ENCODE measurements at regions not wholly inside any gene's neighbourhood (a gene's known extent, or its start where the extent isn't known, plus 50 kb on each side); places are given as distances from the start of the nearest gene placed in this dataset.

DNA sequence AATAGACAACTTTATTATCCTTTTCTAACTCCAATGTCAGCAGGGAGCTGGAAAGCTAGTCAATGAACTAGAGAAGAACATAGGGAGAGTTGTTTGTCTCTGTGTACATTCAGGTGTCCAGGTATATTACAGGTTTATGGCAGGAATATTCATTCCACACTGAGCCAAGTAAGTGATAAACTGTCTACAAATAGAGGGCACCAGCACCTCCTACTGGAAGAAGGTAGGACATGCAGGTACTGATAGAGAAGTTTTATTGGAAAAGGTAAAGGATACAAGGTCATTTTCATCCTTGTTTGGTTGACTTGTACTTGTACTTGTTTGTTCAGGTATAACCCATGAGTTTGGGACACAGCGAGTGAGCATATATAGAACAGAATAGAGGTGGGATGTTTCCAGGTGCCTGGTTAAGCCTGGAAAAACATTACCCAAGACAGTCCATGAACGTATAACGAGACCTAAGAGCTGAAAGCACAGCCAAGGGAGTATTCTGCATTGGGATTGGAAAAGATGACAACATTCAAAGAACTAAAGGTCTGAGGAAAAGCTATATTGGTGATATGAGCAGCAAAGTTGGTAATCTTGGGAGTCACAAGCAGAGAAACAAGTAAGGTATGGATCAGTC, 61.4 kb upstream of the PPP1R3C start:
- H3K36me3 ChIP-seq (ENCODE audit: control insufficient read depth in 5 of 5, insufficient read depth in 5 of 5, low read length in 5 of 5) = no peaks in the 10 kb centered on the region
- H3K27me3 ChIP-seq (ENCODE audit: control insufficient read depth in 5 of 5, insufficient read depth in 4 of 5, low read length in 5 of 5) = peaks cover 0 to 3% (median 0%) of the 10 kb centered on the region in 5 donors
- no peak overlapping the region for H3K4me3 ChIP-seq (ENCODE audit: low read depth in 1 of 5, low read length in 5 of 5)
- H3K4me1 ChIP-seq (ENCODE audit: control insufficient read depth in 5 of 5, insufficient read depth in 5 of 5, low read length in 5 of 5) = peaks cover 0 to 6% (median 0%) of the 10 kb centered on the region in 5 donors
- H3K27ac ChIP-seq (ENCODE audit: low read depth, low read length) = no peak overlapping the region
- no peak overlapping the region for H3K9ac ChIP-seq (ENCODE audit: low read length in 5 of 5)
- H3K9me3 ChIP-seq (ENCODE audit: control insufficient read depth in 5 of 5, low read length in 5 of 5) = no peaks in the 10 kb centered on the region

DNA sequence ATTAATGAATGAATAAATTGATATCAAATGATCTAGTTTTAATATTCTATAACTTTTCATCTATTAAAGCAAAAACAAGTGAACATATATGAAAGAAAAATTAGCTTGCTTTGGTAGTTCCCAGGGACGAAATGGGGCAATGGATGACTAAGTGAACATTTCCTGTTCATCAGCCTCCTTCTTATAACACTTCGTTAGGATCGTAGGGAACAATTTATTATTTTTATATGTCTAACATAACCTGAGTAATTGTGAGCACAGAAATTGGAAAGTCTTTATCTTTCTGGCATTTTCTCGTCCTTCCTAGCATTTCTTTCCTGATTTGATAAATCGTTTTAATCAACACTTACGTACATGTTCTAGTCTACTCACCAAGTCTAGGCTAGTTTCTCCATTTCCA, 59.1 kb upstream of the PPP1R3C start:
- no peaks in the 10 kb centered on the region for H3K9me3 ChIP-seq (ENCODE audit: control insufficient read depth in 5 of 5, low read length in 5 of 5)
- H3K36me3 ChIP-seq (ENCODE audit: control insufficient read depth in 5 of 5, insufficient read depth in 5 of 5, low read length in 5 of 5) = no peaks in the 10 kb centered on the region
- no peaks in the 10 kb centered on the region for H3K27me3 ChIP-seq (ENCODE audit: control insufficient read depth in 5 of 5, insufficient read depth in 4 of 5, low read length in 5 of 5)
- no peak overlapping the region for H3K4me3 ChIP-seq (ENCODE audit: low read depth in 1 of 5, low read length in 5 of 5)
- H3K4me1 ChIP-seq (ENCODE audit: control insufficient read depth in 5 of 5, insufficient read depth in 5 of 5, low read length in 5 of 5) = peaks cover 0 to 6% (median 0%) of the 10 kb centered on the region in 5 donors
- H3K27ac ChIP-seq (ENCODE audit: low read depth, low read length) = no peak overlapping the region
- no peak overlapping the region for H3K9ac ChIP-seq (ENCODE audit: low read length in 5 of 5)

DNA sequence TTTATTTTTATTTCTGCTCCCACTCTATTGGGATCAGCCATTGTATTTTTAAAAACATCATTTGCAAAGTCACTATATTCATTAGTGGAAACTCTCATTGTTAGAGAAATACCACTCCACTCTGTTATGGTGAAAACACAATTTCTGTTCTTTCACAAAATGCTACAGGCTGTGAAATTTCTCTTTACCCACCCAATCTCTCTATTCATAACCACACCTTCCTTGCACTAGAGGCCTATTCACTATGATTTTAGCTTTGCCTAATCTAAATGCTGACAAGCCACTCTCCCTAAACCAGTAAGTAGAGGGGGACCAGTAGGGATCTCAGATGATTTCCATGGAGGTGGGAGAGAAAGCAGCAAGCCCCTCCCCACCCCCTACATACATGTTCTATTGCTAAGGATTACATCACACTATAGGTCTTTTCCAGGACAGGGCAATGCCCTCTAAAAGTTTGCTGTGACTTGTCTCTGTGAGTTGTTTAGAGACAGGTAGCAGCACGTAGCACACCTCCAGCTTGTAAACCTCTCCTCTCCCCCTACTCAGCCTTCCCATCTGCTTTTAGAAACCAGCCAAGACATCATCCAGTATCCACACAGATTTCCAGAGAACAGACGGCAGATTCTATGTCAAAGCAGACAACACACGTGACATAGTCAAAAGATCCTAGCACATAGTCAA, 58.3 kb upstream of the PPP1R3C start:
- Histone ChIP-seq H3K27me3 (ENCODE audit: control insufficient read depth in 5 of 5, insufficient read depth in 4 of 5, low read length in 5 of 5) (no peaks in the 10 kb centered on the region), H3K9ac (ENCODE audit: low read length in 5 of 5) (no peak overlapping the region), H3K27ac (ENCODE audit: low read depth, low read length) (no peak overlapping the region), H3K4me3 (ENCODE audit: low read depth in 1 of 5, low read length in 5 of 5) (no peak overlapping the region), H3K4me1 (ENCODE audit: control insufficient read depth in 5 of 5, insufficient read depth in 5 of 5, low read length in 5 of 5) (peaks cover 0 to 6% (median 0%) of the 10 kb centered on the region in 5 donors), H3K36me3 (ENCODE audit: control insufficient read depth in 5 of 5, insufficient read depth in 5 of 5, low read length in 5 of 5) (no peaks in the 10 kb centered on the region), H3K9me3 (ENCODE audit: control insufficient read depth in 5 of 5, low read length in 5 of 5) (no peaks in the 10 kb centered on the region)

DNA sequence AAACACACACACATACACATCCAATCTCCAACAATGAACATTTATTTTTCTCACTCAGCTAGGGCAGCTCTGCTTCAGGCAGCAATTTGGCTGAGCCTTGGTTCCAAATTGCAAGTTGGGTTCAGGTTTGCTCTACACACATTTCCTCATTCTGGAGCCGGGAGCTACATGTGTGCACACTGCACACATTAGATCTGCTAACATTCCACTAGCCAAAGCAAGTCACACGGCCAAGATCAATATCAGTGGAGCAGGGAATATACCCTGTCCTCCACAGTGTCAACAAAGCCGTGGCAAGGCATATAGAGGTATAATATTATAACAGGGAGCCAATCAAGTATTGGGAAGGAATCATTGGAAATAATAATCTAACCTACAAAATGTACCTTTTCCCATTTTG, 57.5 kb upstream of the PPP1R3C start:
- Histone ChIP-seq H3K9ac (ENCODE audit: low read length in 5 of 5) (no peak overlapping the region), H3K9me3 (ENCODE audit: control insufficient read depth in 5 of 5, low read length in 5 of 5) (no peaks in the 10 kb centered on the region), H3K4me1 (ENCODE audit: control insufficient read depth in 5 of 5, insufficient read depth in 5 of 5, low read length in 5 of 5) (peaks cover 0 to 6% (median 0%) of the 10 kb centered on the region in 5 donors), H3K27me3 (ENCODE audit: control insufficient read depth in 5 of 5, insufficient read depth in 4 of 5, low read length in 5 of 5) (no peaks in the 10 kb centered on the region), H3K36me3 (ENCODE audit: control insufficient read depth in 5 of 5, insufficient read depth in 5 of 5, low read length in 5 of 5) (no peaks in the 10 kb centered on the region), H3K4me3 (ENCODE audit: low read depth in 1 of 5, low read length in 5 of 5) (no peak overlapping the region), H3K27ac (ENCODE audit: low read depth, low read length) (no peak overlapping the region)

DNA sequence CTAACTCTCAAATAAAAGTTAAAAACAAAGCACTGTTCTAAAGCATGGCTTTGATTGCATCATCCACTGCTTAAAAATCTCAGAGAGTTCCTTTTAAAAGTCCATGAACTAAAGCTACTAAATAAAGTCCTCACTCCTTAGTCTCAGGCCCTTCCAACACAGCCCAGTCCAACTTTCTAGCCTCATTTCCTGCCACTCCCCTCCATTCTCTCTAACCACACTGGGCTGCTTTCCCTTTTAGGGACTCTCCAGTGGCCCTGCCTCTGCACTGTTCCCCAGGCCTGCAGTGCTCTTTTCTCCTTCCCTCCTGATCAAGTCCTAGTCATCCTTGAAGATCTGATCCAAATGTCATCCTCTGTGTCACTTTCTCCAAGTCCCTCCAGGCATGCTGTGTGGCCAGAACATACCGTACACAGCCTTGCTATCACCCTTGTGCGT, 56.9 kb upstream of the PPP1R3C start:
- Histone ChIP-seq H3K36me3 (ENCODE audit: control insufficient read depth in 5 of 5, insufficient read depth in 5 of 5, low read length in 5 of 5) (no peaks in the 10 kb centered on the region), H3K4me1 (ENCODE audit: control insufficient read depth in 5 of 5, insufficient read depth in 5 of 5, low read length in 5 of 5) (peaks cover 0 to 6% (median 0%) of the 10 kb centered on the region in 5 donors), H3K27me3 (ENCODE audit: control insufficient read depth in 5 of 5, insufficient read depth in 4 of 5, low read length in 5 of 5) (no peaks in the 10 kb centered on the region), H3K27ac (ENCODE audit: low read depth, low read length) (no peak overlapping the region), H3K4me3 (ENCODE audit: low read depth in 1 of 5, low read length in 5 of 5) (no peak overlapping the region), H3K9ac (ENCODE audit: low read length in 5 of 5) (no peak overlapping the region), H3K9me3 (ENCODE audit: control insufficient read depth in 5 of 5, low read length in 5 of 5) (no peaks in the 10 kb centered on the region)

DNA sequence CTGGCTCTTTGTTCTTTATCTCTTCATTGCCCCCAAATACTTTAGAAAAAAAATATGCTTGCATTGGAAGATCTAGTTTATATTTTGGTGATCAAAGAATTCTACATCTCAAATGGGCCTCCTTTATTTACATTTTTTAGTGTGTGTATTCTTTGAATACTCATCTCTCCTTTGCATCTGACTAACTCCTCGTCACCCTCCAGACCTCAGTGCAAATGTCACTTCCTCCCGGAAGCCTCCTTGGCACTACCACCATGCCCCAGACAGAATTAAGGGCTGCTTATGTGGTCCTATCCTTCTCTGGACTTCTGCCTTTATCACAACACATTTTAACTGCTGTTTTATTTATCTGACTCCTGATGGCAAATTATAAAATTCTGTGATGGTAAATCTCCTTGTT, 52.0 kb upstream of the PPP1R3C start:
- Histone ChIP-seq H3K4me1 (ENCODE audit: control insufficient read depth in 5 of 5, insufficient read depth in 5 of 5, low read length in 5 of 5) (peaks cover 0 to 1% (median 0%) of the 10 kb centered on the region in 5 donors), H3K36me3 (ENCODE audit: control insufficient read depth in 5 of 5, insufficient read depth in 5 of 5, low read length in 5 of 5) (no peaks in the 10 kb centered on the region), H3K9me3 (ENCODE audit: control insufficient read depth in 5 of 5, low read length in 5 of 5) (no peaks in the 10 kb centered on the region), H3K27me3 (ENCODE audit: control insufficient read depth in 5 of 5, insufficient read depth in 4 of 5, low read length in 5 of 5) (no peaks in the 10 kb centered on the region), H3K27ac (ENCODE audit: low read depth, low read length) (no peak overlapping the region), H3K9ac (ENCODE audit: low read length in 5 of 5) (no peak overlapping the region), H3K4me3 (ENCODE audit: low read depth in 1 of 5, low read length in 5 of 5) (no peak overlapping the region)

DNA sequence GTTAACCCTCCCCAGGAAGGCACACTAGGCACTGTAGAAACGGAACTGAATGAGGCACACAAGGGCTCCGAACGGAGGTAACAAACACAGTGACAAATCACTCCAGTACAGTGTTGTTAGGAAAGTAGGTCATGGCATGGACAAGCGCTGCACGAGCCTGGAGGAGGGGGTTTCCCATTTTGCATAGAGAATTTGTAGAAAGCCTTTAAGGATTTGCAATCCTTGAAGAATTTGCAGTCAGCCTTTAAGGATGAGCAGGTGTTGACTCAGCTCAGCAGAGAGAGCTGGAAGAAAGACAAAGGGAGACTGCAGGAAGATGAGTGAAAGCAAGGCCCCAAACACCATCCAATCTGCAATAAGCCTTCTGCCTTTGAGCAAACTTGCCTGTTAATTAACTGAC, 51.1 kb upstream of the PPP1R3C start:
- H3K9me3 ChIP-seq (ENCODE audit: control insufficient read depth in 5 of 5, low read length in 5 of 5) = no peaks in the 10 kb centered on the region
- no peaks in the 10 kb centered on the region for H3K4me1 ChIP-seq (ENCODE audit: control insufficient read depth in 5 of 5, insufficient read depth in 5 of 5, low read length in 5 of 5)
- no peak overlapping the region for H3K27ac ChIP-seq (ENCODE audit: low read depth, low read length)
- no peaks in the 10 kb centered on the region for H3K27me3 ChIP-seq (ENCODE audit: control insufficient read depth in 5 of 5, insufficient read depth in 4 of 5, low read length in 5 of 5)
- H3K9ac ChIP-seq (ENCODE audit: low read length in 5 of 5) = no peak overlapping the region
- H3K4me3 ChIP-seq (ENCODE audit: low read depth in 1 of 5, low read length in 5 of 5) = no peak overlapping the region
- H3K36me3 ChIP-seq (ENCODE audit: control insufficient read depth in 5 of 5, insufficient read depth in 5 of 5, low read length in 5 of 5) = no peaks in the 10 kb centered on the region

DNA sequence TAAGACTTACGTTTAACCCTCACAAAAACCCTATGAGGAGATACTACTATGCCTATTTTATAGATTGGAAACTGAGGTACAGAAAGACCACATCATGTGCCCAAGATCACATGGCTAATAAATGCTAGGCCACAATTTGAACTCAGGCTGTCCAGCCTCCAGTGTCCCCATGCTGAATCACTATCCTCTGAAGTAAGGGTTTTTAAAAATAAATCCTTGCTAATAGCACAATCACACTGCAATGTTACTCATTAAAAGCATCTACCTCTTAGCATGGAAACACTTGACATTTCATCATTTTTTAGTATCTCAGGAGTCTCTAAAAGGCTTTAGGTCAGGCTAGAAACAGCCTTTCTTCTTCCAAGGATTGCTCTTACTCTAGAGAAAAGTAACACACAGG, 50.0 kb upstream of the PPP1R3C start:
- no peak overlapping the region for H3K9ac ChIP-seq (ENCODE audit: low read length in 5 of 5)

More for the DNA sequence above, 50.0 kb upstream of the PPP1R3C start:
- H3K36me3 ChIP-seq (ENCODE audit: control insufficient read depth in 5 of 5, insufficient read depth in 5 of 5, low read length in 5 of 5) = no peaks in the 10 kb centered on the region
- no peak overlapping the region for H3K27ac ChIP-seq (ENCODE audit: low read depth, low read length)
- H3K4me1 ChIP-seq (ENCODE audit: control insufficient read depth in 5 of 5, insufficient read depth in 5 of 5, low read length in 5 of 5) = no peaks in the 10 kb centered on the region
- H3K4me3 ChIP-seq (ENCODE audit: low read depth in 1 of 5, low read length in 5 of 5) = no peak overlapping the region
- H3K27me3 ChIP-seq (ENCODE audit: control insufficient read depth in 5 of 5, insufficient read depth in 4 of 5, low read length in 5 of 5) = no peaks in the 10 kb centered on the region
- H3K9me3 ChIP-seq (ENCODE audit: control insufficient read depth in 5 of 5, low read length in 5 of 5) = no peaks in the 10 kb centered on the region
